GM19452 (cell line): ENCODE measurements at regions not wholly inside any gene's neighbourhood (a gene's known extent, or its start where the extent isn't known, plus 50 kb on each side); places are given as distances from the start of the nearest gene placed in this dataset.

Experiments
- ATAC-seq: cut with Tn5 transposase; IDR thresholded peaks from one replicate; pipeline ENCODE4 v1.9.1; 2021; ENCODE audit not compliant: unreplicated experiment

GRCh38 chr1:157292809-157293564 is 154.8 kb upstream of the ETV3 start:
- ATAC-seq: no peak

DNA sequence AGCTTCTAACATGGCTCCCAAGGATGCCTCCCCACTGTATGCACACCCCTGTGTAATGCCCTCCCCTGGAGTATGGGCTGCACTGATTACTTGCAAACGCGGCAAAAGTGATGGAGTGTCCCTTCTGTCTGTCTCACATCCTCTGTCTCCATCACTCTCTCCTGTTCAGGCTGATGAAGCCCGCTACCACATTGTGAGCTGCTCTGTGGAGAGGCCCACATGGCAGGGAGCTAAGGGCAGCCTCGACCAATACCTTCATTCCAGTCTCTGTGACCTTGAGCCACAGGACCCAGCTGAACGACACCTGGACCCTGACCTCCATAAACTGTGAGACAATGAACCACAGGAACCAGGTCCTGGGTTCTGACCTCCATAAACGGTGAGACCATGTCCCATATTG is 154.1 kb upstream of the ETV3 start:
- ATAC-seq: no peak

GRCh38 chr1:157291083-157291482 is 152.9 kb upstream of the ETV3 start:
- no peak for ATAC-seq

GRCh38 chr1:157289424-157290105 is 151.4 kb upstream of the ETV3 start:
- no peak for ATAC-seq

DNA sequence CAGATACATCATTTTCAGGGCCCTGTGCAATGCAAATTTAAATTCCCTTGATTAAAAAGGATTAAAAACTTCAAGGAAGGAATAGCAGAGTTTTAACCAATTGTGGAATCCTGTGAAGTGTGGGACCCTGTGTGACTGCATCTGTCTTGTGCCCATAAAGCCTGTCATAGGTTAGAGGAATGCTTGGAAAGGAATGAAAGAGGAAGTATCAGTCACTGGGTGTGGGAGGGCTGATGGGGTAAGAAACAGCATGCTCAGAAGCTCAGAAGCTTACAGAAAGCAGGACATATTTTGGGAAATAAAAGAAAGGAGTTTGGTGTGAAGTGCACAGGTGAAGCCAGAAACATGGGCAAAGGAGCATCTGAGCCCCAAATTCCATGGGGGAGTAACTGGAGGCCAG is 150.8 kb upstream of the ETV3 start:
- ATAC-seq: no peak

DNA sequence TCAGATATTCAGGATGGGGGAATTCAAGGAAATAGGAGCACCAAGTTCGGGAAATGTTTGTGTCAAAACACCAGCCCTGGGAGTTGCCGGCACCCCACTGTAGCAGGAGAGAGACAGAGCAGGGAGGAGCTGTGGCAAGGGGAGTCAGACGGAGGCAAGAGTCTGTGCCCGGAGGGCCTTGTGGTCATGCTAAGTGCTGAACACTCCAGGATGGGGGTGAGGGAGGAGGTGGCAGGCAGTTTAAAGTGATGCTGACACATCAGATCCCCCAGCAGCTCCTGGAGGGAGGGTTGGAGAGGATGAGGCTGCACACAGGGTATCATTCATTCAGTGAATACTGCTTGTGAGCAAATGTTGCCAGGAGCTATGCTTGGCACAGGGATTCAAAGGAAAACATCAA is 150.3 kb upstream of the ETV3 start:
- no peak for ATAC-seq

GRCh38 chr1:157288006-157288405 is 149.8 kb upstream of the ETV3 start:
- no peak for ATAC-seq

DNA sequence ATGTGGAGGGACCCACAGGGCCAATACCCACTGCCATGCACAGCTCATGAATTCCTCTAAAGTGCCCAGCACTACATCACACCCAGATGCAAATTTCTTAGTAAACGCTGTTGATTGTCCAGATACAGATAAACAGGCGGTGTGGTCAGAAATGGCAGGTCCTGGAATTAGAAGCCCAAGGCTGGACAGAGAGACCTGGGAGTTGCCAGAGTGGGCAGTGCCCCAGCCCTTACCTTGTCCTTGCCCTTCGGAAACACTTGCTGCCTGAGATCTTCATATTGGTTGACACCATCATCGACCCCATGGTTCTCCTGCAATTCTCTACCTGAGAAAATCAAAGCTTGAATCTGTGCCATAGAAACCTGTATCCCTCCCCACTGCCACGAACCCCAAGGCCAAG is 149.3 kb upstream of the ETV3 start:
- ATAC-seq: no peak

GRCh38 chr1:157286646-157287420 is 148.6 kb upstream of the ETV3 start:
- ATAC-seq: no peak

GRCh38 chr1:157286096-157286495 is 147.9 kb upstream of the ETV3 start:
- ATAC-seq: no peak

DNA sequence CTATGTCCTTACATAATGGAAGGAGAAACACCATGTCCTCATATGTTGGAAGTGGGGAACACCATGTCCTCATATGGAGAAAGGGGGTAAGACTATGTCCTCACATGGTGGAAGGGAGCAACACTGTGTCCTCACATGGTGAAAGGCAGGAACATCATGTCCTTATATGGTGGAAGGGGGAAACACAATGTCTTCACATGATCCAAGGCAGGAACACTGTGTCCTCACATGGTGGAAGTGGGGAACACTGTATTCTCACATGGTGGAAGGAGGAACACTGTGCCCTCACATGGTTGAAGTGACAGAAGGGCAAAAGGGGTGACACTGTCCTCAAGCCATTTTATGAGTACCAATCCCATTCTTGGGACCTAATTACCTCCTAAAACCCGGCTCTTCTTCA is 146.3 kb upstream of the ETV3 start:
- no peak for ATAC-seq

DNA sequence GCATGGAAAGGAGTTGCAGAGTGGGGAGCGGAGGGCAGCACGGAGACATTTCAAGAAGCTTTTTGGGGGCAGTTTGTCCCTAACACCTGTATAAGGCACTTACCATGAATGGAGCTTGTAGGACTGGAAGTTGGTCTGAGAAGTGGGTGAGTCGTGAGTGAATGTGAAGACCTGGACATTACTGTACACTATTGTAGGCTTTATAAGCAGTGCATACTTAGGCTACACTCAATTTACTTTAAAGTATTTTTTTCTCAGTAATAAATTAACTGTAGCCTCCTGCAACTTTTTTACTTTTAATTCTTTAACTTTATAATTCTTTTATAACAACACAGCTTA is 141.6 kb upstream of the ETV3 start:
- no peak for ATAC-seq

DNA sequence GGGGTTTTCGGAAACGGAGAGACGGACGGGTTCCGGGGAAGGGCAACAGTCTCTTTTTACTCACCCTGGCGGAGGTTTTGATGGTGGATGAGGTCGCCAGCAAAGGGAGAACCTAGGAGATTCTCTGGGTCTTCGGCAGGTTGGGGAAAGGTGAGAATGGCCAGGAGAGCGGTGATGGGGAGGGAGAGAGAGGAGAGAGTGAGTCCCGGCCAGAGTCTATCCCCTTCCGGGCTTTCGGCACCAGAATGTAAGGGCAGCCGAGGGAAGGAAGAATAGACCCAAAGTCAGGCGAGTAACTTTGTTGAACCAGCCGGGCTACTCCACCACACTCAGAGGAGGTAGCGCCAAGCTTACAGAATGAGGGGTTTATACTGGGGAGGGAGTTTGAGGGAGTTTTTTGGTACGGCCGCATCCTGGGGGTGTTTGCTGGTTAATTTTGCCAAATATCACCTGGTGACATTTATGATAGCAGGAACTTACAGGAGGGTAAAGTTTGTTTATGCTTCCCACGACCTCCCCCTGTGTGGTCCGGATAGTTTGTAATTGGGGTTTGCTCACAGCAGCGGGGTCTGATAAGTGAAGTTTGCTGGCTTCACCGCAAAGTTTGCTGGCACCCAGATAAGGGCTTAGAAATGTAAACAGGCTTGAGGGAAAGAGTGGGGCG is 141.1 kb upstream of the ETV3 start:
- no peak for ATAC-seq

GRCh38 chr1:157278383-157279137 is 140.4 kb upstream of the ETV3 start:
- no peak for ATAC-seq

GRCh38 chr1:157277913-157278312 is 139.7 kb upstream of the ETV3 start:
- no peak for ATAC-seq

- no peak for ATAC-seq
These were observed 139.1 kb upstream of the ETV3 start for GRCh38 chr1:157277281-157277680.

DNA sequence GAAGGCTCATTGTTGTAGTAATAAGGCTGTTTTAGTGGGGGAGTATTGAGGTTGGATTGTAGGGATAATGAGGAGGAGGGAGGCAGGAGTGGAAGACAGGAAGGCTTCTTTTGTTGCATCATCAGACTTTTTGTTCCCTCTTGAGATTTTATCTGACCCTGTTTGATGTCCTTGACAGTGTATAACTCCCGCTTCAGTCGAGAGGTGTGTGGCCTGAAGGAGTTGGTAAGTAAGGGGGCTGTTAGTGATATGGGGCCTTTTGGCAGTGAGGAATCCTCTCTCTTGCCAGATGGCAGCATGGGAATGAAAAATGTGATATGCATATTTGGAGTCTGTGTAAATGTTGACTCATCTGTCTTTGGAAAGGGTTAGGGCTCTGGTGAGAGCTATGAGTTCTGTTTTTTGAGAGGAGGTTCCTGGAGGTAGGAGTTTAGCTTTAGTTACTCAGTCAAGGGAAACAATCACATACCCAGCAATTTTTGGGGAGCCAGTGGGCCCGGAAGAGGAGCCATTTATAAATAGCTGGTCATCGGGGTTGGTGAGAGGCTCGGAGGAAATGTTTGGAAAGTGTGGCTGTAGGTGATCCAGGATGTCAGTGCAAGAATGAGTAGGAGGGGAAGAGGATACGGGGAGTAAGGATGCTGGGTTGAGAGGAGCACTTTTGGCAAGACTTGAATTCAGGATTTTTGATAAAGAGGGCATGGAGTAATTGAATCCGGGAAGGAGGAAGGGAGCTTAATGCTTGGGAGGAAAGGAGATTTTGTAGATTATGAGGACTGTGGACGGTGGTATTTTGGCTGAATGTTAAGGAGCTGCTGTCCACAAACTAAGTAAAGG is 136.7 kb upstream of the ETV3 start:
- ATAC-seq: no peak

DNA sequence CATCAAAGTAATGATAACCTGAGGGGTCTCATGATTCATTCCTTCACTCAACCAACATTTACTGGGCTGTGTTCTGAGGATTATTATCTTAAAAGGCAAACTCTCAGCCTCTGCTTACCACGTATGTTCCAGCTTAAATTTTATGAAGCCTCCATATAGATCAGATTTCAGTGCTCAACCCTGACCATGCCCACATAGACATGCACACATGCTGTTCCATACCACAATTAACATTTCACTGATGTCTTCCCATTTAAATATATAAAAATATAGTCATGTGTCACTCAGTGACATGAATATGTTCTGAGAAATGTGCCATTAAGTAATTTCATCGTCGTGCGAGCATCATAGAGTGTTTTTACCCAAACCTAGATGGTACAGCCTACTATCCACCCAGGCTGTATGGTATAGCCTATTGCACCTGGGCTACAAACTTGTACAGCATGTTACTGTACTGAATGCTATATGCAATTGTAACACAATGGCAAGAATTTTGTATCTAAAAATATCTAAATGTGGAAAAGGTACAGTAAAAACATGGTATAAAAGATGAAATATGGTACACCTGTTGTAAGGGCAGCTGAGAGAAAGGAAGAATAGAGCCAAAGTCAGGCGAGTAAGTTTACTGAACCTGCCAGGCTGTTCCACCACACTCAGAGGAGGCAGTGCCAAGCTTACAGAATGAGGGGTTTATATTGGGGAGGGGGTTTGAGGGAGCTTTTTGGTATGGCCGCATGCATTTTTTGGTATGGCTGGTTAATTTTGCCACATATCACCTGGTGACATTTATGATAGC is 134.7 kb upstream of the ETV3 start:
- no peak for ATAC-seq

DNA sequence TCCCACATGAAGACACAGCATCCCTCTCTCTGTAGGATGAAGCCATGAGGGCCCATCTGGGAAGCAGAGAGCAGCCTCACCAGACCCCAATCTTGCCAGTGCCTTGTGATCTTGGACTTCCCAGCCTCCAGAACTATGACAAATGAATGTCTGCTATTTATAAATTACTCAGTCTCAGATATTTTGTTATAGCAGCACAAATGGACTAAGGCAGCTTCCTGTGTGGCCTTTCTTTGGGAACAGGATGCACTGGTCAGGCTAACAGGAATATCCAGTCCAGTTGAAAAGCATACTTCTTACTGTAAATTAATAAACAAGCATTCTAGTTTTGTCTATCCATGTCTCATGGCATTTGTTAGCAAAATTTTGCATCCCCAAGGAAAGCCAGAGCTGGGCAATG is 134.1 kb upstream of the ETV3 start:
- no peak for ATAC-seq
